ENCODE measurements at regions not wholly inside any gene's neighbourhood (a gene's known extent, or its start where the extent isn't known, plus 50 kb on each side); places are given as distances from the start of the nearest gene placed in this dataset.

DNA sequence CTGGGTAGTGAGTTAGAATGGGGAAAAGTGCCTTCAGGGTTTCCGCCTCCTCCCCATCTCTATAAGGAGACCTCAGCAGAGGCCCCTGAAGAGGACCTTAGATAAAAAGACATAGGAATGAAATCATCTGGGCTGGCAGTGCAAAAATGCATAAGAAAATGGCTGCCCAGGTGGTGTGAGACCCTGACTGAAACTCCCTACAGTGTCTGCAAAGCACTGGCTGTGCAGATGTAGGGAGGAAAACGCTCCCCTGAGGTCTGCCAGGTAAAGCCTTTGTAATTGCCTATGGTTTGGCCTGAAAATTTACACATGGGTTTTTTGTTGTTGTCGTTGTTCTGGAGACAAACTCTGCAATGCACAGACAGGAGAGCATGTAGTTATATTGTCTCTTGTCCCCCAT lies 128.1 kb upstream of the VWC2 start:
- TF ChIP-seq, protein P1, sequence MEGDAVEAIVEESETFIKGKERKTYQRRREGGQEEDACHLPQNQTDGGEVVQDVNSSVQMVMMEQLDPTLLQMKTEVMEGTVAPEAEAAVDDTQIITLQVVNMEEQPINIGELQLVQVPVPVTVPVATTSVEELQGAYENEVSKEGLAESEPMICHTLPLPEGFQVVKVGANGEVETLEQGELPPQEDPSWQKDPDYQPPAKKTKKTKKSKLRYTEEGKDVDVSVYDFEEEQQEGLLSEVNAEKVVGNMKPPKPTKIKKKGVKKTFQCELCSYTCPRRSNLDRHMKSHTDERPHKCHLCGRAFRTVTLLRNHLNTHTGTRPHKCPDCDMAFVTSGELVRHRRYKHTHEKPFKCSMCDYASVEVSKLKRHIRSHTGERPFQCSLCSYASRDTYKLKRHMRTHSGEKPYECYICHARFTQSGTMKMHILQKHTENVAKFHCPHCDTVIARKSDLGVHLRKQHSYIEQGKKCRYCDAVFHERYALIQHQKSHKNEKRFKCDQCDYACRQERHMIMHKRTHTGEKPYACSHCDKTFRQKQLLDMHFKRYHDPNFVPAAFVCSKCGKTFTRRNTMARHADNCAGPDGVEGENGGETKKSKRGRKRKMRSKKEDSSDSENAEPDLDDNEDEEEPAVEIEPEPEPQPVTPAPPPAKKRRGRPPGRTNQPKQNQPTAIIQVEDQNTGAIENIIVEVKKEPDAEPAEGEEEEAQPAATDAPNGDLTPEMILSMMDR (IDR thresholded peaks at IDR 0.05 in 8 of 11, conservative IDR thresholded peaks at IDR 0.05 in 3 of 11), result no peak
- TF ChIP-seq POLR2AphosphoS5 (IDR thresholded peaks at IDR 0.05) (no peak), POLR2A (IDR thresholded peaks at IDR 0.05) (no peak)

Data from spleen (tissue), 7 donors.